HuH-7 (cell line): ENCODE measurements at regions not wholly inside any gene's neighbourhood (a gene's known extent, or its start where the extent isn't known, plus 50 kb on each side); places are given as distances from the start of the nearest gene placed in this dataset.

Source experiments
- DNase-seq: peaks from one replicate; pipeline ENCODE4 v3.0.0; 2011; ENCODE audit warnings: low spot score

GRCh38 chr10:110436554-110437350 is 61.0 kb upstream of the DUSP5 start:
- DNase-seq: no peak

GRCh38 chr10:110437351-110437605 is 60.4 kb upstream of the DUSP5 start:
- no peak for DNase-seq

- DNase-seq: no peak
Measured at GRCh38 chr10:110437761-110438341, 59.9 kb upstream of the DUSP5 start.

- no peak for DNase-seq
Measured at GRCh38 chr10:110442746-110443145, 55.0 kb upstream of the DUSP5 start.

- no peak for DNase-seq
Measured at GRCh38 chr10:110443239-110444003, 54.3 kb upstream of the DUSP5 start.

- DNase-seq: no peak
Measured at GRCh38 chr10:110444004-110444337, 53.7 kb upstream of the DUSP5 start.

GRCh38 chr10:110445871-110446270 is 51.8 kb upstream of the DUSP5 start:
- DNase-seq: no peak

GRCh38 chr10:110446277-110446676 is 51.4 kb upstream of the DUSP5 start:
- DNase-seq: no peak

GRCh38 chr10:110446954-110447608 is 50.6 kb upstream of the DUSP5 start:
- DNase-seq: peak; percentile 38

GRCh38 chr10:110447886-110448285 is 49.8 kb upstream of the DUSP5 start:
- no peak for DNase-seq
